Bronchial epithelial cell (primary cell): ENCODE measurements at regions not wholly inside any gene's neighbourhood (a gene's known extent, or its start where the extent isn't known, plus 50 kb on each side); places are given as distances from the start of the nearest gene placed in this dataset.
"Not testable (repeated sequence)": the region's sequence is repeated elsewhere in the genome, so short reads cannot be mapped to it uniquely, and the experiment has no call there.

Source experiments
- DNase-seq: peaks from one replicate; pipeline ENCODE4 v3.0.0-alpha.2; 2010; ENCODE audit warnings: low read depth
- FAIRE-seq: peaks from 2 replicates; lab custom pipeline; 2011; peaks lifted over from hg19 to GRCh38; lab: Jason Lieb, UNC
- H3K27me3 ChIP-seq: 2 replicates; pipeline ENCODE4 v1.5.1; 2011; ENCODE audit warnings: low read length; ENCODE audit not compliant: control insufficient read depth, insufficient read depth
- H3K36me3 ChIP-seq: 2 replicates; pipeline ENCODE4 v1.5.1; 2011; ENCODE audit warnings: low read length; ENCODE audit not compliant: control insufficient read depth, insufficient read depth
- H3K4me3 ChIP-seq: 2 replicates; pipeline ENCODE4 v1.5.1; 2011; ENCODE audit warnings: mild to moderate bottlenecking, low read depth, low read length, control low read depth
- TF ChIP-seq, protein P1 (sequence below): IDR thresholded peaks from 2 replicates; pipeline ENCODE4 v1.5.1; 2011; ENCODE audit warnings: mild to moderate bottlenecking, moderate library complexity, low read length, control low read depth, inconsistent platforms; ENCODE audit not compliant: insufficient read depth, severe bottlenecking

DNA sequence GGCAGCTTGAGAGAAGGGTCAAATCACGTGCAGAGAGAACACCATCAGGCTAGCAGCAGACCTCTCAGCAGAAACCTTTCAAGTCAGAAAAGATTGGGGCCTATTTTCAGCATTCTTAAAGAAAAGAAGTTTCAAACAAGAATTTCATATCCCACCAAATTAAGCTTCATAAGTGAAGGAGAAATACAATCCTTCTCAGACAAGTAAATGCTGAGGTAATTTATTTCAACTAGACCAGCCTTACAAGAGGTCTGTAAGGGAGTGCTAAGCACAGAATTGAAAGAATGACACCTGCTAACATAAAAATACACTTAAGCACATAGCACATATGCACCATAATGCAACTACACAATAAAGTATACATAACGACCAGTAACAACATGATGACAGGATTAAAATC is 693.9 kb downstream of the NYAP2 start:
- H3K27me3 ChIP-seq, result no peaks in the 10 kb centered on the region
- FAIRE-seq, result no peak
- DNase-seq, result no peak
- TF ChIP-seq, protein P1, sequence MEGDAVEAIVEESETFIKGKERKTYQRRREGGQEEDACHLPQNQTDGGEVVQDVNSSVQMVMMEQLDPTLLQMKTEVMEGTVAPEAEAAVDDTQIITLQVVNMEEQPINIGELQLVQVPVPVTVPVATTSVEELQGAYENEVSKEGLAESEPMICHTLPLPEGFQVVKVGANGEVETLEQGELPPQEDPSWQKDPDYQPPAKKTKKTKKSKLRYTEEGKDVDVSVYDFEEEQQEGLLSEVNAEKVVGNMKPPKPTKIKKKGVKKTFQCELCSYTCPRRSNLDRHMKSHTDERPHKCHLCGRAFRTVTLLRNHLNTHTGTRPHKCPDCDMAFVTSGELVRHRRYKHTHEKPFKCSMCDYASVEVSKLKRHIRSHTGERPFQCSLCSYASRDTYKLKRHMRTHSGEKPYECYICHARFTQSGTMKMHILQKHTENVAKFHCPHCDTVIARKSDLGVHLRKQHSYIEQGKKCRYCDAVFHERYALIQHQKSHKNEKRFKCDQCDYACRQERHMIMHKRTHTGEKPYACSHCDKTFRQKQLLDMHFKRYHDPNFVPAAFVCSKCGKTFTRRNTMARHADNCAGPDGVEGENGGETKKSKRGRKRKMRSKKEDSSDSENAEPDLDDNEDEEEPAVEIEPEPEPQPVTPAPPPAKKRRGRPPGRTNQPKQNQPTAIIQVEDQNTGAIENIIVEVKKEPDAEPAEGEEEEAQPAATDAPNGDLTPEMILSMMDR, result no peak
- H3K4me3 ChIP-seq, result no peak overlapping the region
- H3K36me3 ChIP-seq, result no peaks in the 10 kb centered on the region

DNA sequence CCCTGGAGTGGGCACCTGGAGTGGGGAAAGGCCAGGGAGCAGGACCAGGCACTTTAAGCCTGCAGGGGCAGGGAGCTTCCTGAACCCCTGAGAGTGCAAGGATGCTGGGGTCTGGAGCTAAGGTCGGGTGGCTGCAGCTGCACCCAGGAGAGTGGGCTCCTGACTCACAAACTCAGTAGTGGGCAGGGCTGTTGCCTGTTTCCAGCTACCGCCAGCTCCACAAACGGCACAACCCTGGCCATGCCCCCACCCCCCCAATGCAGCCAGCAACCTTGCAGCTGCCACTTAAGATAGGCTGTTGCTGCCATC is 688.8 kb downstream of the NYAP2 start:
- no peaks in the 10 kb centered on the region for H3K36me3 ChIP-seq
- FAIRE-seq (no peak), DNase-seq (no peak)

DNA sequence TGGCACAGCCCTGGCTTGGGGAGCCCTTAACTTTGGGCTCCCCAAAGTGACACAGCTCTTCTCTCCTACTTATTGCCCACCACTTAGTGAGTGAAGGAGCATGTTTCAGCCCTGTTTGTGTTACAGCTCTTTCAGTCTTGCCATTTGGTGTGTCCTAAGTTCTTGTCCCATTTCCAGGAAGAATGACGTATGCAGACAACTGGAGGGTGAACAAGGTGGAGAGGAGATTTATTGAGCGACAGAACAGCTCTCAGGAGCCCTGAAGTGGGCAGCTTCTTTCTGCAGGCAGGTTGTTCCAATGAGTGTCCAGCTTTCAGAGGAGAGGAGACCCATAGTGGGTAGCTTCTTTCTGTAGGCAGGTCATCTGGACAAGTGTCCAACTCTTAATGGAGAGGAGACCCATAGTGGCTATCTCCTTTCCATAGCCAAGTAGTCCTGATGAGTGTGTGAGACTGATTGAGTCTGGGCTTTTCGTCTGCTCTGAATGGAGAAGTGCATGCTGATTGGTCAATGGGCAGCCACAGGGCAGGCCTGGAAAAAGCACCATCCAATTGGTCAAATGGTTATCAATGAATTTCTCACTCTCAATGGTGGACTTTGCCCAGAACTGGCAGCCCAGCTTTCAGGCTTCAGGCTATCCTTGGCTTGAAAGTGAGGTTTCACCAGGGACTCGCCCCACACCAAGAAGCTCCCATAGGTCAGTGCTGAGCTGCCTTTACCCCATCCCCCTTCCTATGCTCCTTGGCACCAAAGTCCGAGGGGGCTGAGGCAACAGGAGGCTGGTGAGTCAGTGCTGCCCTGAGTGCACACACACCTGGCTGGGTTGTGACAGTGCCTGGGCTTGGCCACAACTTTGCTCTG is 688.2 kb downstream of the NYAP2 start:
- H3K27me3 ChIP-seq, result no peaks in the 10 kb centered on the region
- H3K4me3 ChIP-seq, result no peak overlapping the region
- no peak for FAIRE-seq
- TF ChIP-seq, protein P1, result no peak
- DNase-seq, result peak; percentile 26
- no peaks in the 10 kb centered on the region for H3K36me3 ChIP-seq

More for the DNA sequence above, 688.8 kb downstream of the NYAP2 start:
- Histone ChIP-seq H3K4me3 (no peak overlapping the region), H3K27me3 (no peaks in the 10 kb centered on the region)
- TF ChIP-seq, protein P1, result no peak

- no peaks in the 10 kb centered on the region for H3K27me3 ChIP-seq
- no peaks in the 10 kb centered on the region for H3K36me3 ChIP-seq
- no peak overlapping the region for H3K4me3 ChIP-seq
- no peak for DNase-seq
- no peak for FAIRE-seq
- TF ChIP-seq, protein P1, result no peak
Observed at GRCh38 chr2:226087051-226087450, 687.5 kb downstream of the NYAP2 start.

- H3K4me3 ChIP-seq, result no peak overlapping the region
- TF ChIP-seq, protein P1, result no peak
- H3K27me3 ChIP-seq, result no peaks in the 10 kb centered on the region
- no peak for FAIRE-seq
- DNase-seq, result no peak
- H3K36me3 ChIP-seq, result no peaks in the 10 kb centered on the region
Observed at GRCh38 chr2:226086190-226086589, 686.7 kb downstream of the NYAP2 start.

DNA sequence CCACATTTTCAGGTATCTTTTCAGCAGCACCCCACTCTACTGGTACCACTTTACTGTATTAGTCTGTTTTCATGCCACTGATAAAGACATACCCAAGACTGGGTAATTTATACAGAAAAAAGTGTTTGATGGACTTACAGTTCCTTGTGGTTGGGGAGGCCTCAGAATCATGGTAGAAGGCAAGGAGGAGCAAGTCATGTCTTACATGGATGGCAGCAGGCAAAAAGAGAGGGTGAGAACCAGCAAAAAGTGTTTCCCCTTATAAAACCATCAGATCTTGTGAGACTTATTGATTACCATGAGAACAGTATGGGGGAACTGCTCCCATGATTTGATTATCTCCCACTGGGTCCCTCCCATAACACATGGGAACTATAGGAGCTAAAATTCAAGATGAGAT is 685.9 kb downstream of the NYAP2 start:
- DNase-seq, FAIRE-seq, H3K36me3 ChIP-seq, H3K4me3 ChIP-seq, H3K27me3 ChIP-seq: not testable (repeated sequence)
